SU-DHL-6 (cell line): ENCODE measurements at regions not wholly inside any gene's neighbourhood (a gene's known extent, or its start where the extent isn't known, plus 50 kb on each side); places are given as distances from the start of the nearest gene placed in this dataset.

Source experiments
- H2AFZ ChIP-seq: fragments of 200-600 bp; sonication (generic); 2 replicates; pipeline ENCODE4 v1.6.1; 2014; ENCODE audit warnings: low read depth, mild to moderate bottlenecking, moderate library complexity, mixed read lengths, antibody characterized with exemption, low read length; ENCODE audit not compliant: severe bottlenecking
- H3F3A ChIP-seq: fragments of 200-600 bp; shearing (Covaris generic); 2 replicates; pipeline ENCODE4 v1.6.0; 2016; ENCODE audit warnings: antibody characterized with exemption, mild to moderate bottlenecking; ENCODE audit not compliant: insufficient read depth
- H3K27ac ChIP-seq: fragments of 200-600 bp; sonication (generic); 2 replicates; pipeline ENCODE4 v1.5.1; 2016; ENCODE audit warnings: low read depth, mild to moderate bottlenecking, low read length, moderate library complexity, mixed read lengths
- H3K27me3 ChIP-seq: fragments of 200-600 bp; sonication (generic), shearing (Covaris generic); 2 replicates; pipeline ENCODE4 v1.6.0; 2014; ENCODE audit warnings: mild to moderate bottlenecking, low read length
- H3K36me3 ChIP-seq: fragments of 200-600 bp; sonication (generic); 2 replicates; pipeline ENCODE4 v1.6.1; 2014; ENCODE audit warnings: mild to moderate bottlenecking, low read length, mixed read lengths
- H3K4me2 ChIP-seq: fragments of 300-600, 200-600 bp; shearing (Covaris generic), sonication (generic); 2 replicates; pipeline ENCODE4 v1.6.0; 2014; ENCODE audit warnings: low read length, low read depth, mild to moderate bottlenecking; ENCODE audit not compliant: poor library complexity, severe bottlenecking
- H3K4me3 ChIP-seq: fragments of 200-600 bp; sonication (generic); 2 replicates; pipeline ENCODE4 v1.5.1; 2014; ENCODE audit warnings: antibody characterized with exemption, low read length, mild to moderate bottlenecking, mixed read lengths; ENCODE audit not compliant: insufficient read depth, poor library complexity, severe bottlenecking
- H3K79me2 ChIP-seq: fragments of 200-600 bp; sonication (generic); 2 replicates; pipeline ENCODE4 v1.6.1; 2014; ENCODE audit warnings: mild to moderate bottlenecking, low read length, moderate library complexity; ENCODE audit not compliant: insufficient read depth
- H3K9ac ChIP-seq: fragments of 200-600 bp; sonication (generic); 2 replicates; pipeline ENCODE4 v1.7.0; 2014; ENCODE audit warnings: mild to moderate bottlenecking, low read length
- H3K9me2 ChIP-seq: fragments of 200-600 bp; sonication (generic); replicated peaks from 2 replicates; pipeline ENCODE4 v1.6.1; 2014; ENCODE audit warnings: low read length; ENCODE audit not compliant: insufficient read depth
- H3K9me3 ChIP-seq: fragments of 200-600 bp; sonication (generic); 2 replicates; pipeline ENCODE4 v1.6.1; 2014; ENCODE audit warnings: low read length, mixed read lengths; ENCODE audit not compliant: insufficient read depth
- H4K20me1 ChIP-seq: fragments of 200-600 bp; sonication (generic); 2 replicates; pipeline ENCODE4 v1.6.1; 2014; ENCODE audit warnings: low read depth, mild to moderate bottlenecking, antibody characterized with exemption, low read length, moderate library complexity, mixed read lengths
- CTCF ChIP-seq: fragments of 200-600 bp; sonication (generic); IDR thresholded peaks from one replicate; pipeline ENCODE4 v1.5.1; 2017; ENCODE audit warnings: antibody characterized with exemption, mild to moderate bottlenecking, low read length, moderate library complexity; ENCODE audit not compliant: insufficient read depth, poor library complexity, severe bottlenecking
- EZH2phosphoT487 ChIP-seq: fragments of 200-600 bp; sonication (generic), shearing (Covaris generic); conservative IDR thresholded peaks from 2 replicates; pipeline ENCODE4 v1.6.1; 2018; ENCODE audit warnings: mild to moderate bottlenecking, antibody characterized with exemption, low read length, moderate library complexity, mixed read lengths

GRCh38 chr5:118520771-118521415, 467.5 kb downstream of the DTWD2 start:
- H4K20me1 ChIP-seq: no peaks in the 10 kb centered on the region
- no peak overlapping the region for H3K4me3 ChIP-seq
- H3K27ac ChIP-seq: no peak overlapping the region
- H3K27me3 ChIP-seq: no peaks in the 10 kb centered on the region
- H3K4me2 ChIP-seq: no peak overlapping the region
- H2AFZ ChIP-seq: no peak overlapping the region
- H3K79me2 ChIP-seq: no peaks in the 10 kb centered on the region
- H3K9me2 ChIP-seq: no peaks in the 10 kb centered on the region
- TF ChIP-seq CTCF: no peak
- H3F3A ChIP-seq: no peaks in the 10 kb centered on the region
- no peaks in the 10 kb centered on the region for H3K36me3 ChIP-seq
- no peak overlapping the region for H3K9ac ChIP-seq
- no peaks in the 10 kb centered on the region for H3K9me3 ChIP-seq

- Histone ChIP-seq H3K36me3 (no peaks in the 10 kb centered on the region), H3K79me2 (no peaks in the 10 kb centered on the region), H3K4me3 (no peak overlapping the region), H3K9me2 (no peaks in the 10 kb centered on the region), H3K9me3 (no peaks in the 10 kb centered on the region), H3K9ac (no peak overlapping the region), H3K4me2 (no peak overlapping the region), H3K27ac (no peak overlapping the region), H3F3A (no peaks in the 10 kb centered on the region), H4K20me1 (no peaks in the 10 kb centered on the region), H2AFZ (no peak overlapping the region), H3K27me3 (no peaks in the 10 kb centered on the region)
- no peak for TF ChIP-seq CTCF
- no peak for TF ChIP-seq EZH2phosphoT487
These were observed 468.9 kb downstream of the DTWD2 start for GRCh38 chr5:118519466-118519865.

- no peaks in the 10 kb centered on the region for H3K9me2 ChIP-seq
- H3K27ac ChIP-seq: no peak overlapping the region
- no peak overlapping the region for H3K4me2 ChIP-seq
- H2AFZ ChIP-seq: no peak overlapping the region
- no peaks in the 10 kb centered on the region for H3K79me2 ChIP-seq
- TF ChIP-seq EZH2phosphoT487: no peak
- TF ChIP-seq CTCF: no peak
- no peaks in the 10 kb centered on the region for H3K9me3 ChIP-seq
- H4K20me1 ChIP-seq: no peaks in the 10 kb centered on the region
- H3K27me3 ChIP-seq: no peaks in the 10 kb centered on the region
- no peak overlapping the region for H3K9ac ChIP-seq
- H3F3A ChIP-seq: no peaks in the 10 kb centered on the region
- H3K36me3 ChIP-seq: no peaks in the 10 kb centered on the region
- H3K4me3 ChIP-seq: no peak overlapping the region
These were observed 469.6 kb downstream of the DTWD2 start for GRCh38 chr5:118518720-118519119.

- Histone ChIP-seq H3K4me2 (no peak overlapping the region), H3K36me3 (no peaks in the 10 kb centered on the region), H3K9ac (no peak overlapping the region), H3K9me2 (no peaks in the 10 kb centered on the region), H4K20me1 (no peaks in the 10 kb centered on the region), H3K79me2 (no peaks in the 10 kb centered on the region), H2AFZ (no peak overlapping the region), H3K27me3 (no peaks in the 10 kb centered on the region), H3F3A (no peaks in the 10 kb centered on the region), H3K4me3 (no peak overlapping the region), H3K9me3 (no peaks in the 10 kb centered on the region), H3K27ac (no peak overlapping the region)
- TF ChIP-seq CTCF (no peak), EZH2phosphoT487 (no peak)
These were observed 476.5 kb downstream of the DTWD2 start for GRCh38 chr5:118511846-118512245.
